ENCODE measurements at regions not wholly inside any gene's neighbourhood (a gene's known extent, or its start where the extent isn't known, plus 50 kb on each side); places are given as distances from the start of the nearest gene placed in this dataset.
"Not testable (repeated sequence)": the region's sequence is repeated elsewhere in the genome, so short reads cannot be mapped to it uniquely, and the experiment has no call there.

- Histone ChIP-seq H3K9ac (ENCODE audit: low read length) (no peak overlapping the region), H3K4me3 (ENCODE audit: low read depth, low read length) (no peak overlapping the region), H3K4me1 (ENCODE audit: control insufficient read depth, insufficient read depth, low read length) (peaks cover 10% of the 10 kb centered on the region; the same call in 1 of the 2 replicates), H3K27ac (ENCODE audit: low read depth, low read length) (no peak overlapping the region), H3K27me3 (ENCODE audit: control insufficient read depth, insufficient read depth, low read length) (no peaks in the 10 kb centered on the region), H3K36me3 (ENCODE audit: control insufficient read depth, insufficient read depth, low read length) (no peaks in the 10 kb centered on the region), H3K9me3 (ENCODE audit: control insufficient read depth, insufficient read depth, low read depth, low read length) (no peaks in the 10 kb centered on the region)
These were observed 713.6 kb downstream of the TDRD15 start for GRCh38 chr2:21837168-21837960.

GRCh38 chr2:21841341-21841740 is 717.6 kb downstream of the TDRD15 start:
- Histone ChIP-seq H3K36me3 (ENCODE audit: control insufficient read depth, insufficient read depth, low read length) (no peaks in the 10 kb centered on the region), H3K9me3 (ENCODE audit: control insufficient read depth, insufficient read depth, low read depth, low read length) (no peaks in the 10 kb centered on the region), H3K4me3 (ENCODE audit: low read depth, low read length) (no peak overlapping the region), H3K9ac (ENCODE audit: low read length) (no peak overlapping the region), H3K27me3 (ENCODE audit: control insufficient read depth, insufficient read depth, low read length) (no peaks in the 10 kb centered on the region), H3K27ac (ENCODE audit: low read depth, low read length) (no peak overlapping the region), H3K4me1 (ENCODE audit: control insufficient read depth, insufficient read depth, low read length) (peaks cover 9% of the 10 kb centered on the region)

DNA sequence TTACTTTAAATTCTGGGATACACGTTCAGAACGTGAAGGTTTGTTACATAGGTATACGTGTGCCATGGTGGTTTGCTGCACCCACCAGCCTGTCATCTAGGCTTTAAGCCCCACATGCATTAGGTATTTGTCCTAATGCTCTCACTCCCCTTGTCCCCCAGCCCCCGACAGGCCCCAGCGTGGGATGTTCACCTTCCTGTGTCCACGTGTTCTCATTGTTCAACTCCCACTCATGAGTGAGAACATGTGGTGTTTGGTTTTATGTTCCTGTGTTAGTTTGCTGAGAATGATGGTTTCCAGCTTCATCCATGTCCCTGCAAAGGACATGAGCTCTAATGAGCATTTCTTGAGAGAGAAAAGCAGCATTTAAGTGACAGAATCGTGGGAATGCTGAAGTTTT is 726.6 kb downstream of the TDRD15 start:
- H3K4me3 ChIP-seq (ENCODE audit: low read depth, low read length); H3K36me3 ChIP-seq (ENCODE audit: control insufficient read depth, insufficient read depth, low read length); H3K4me1 ChIP-seq (ENCODE audit: control insufficient read depth, insufficient read depth, low read length); H3K27me3 ChIP-seq (ENCODE audit: control insufficient read depth, insufficient read depth, low read length); H3K9ac ChIP-seq (ENCODE audit: low read length); H3K27ac ChIP-seq (ENCODE audit: low read depth, low read length); H3K9me3 ChIP-seq (ENCODE audit: control insufficient read depth, insufficient read depth, low read depth, low read length): not testable (repeated sequence)

DNA sequence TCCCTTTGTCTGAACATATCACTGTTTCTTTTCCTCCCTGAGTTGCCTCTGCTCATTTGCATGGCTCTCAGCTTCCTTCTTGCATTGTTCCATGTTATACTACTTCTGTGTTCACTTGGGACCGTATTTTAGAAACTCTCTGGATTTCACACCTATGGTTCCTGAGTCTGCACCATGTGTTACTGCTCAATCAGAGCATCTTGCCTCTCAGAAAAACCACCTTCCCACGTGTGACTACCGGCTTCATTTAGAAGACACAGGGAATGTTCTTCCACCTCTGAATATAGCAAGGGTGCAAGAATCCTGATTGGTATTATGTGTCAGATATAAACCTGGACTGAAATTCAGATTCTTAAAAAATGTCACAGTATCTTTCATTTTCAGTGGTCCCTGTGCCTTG is 731.2 kb downstream of the TDRD15 start:
- no peak overlapping the region for H3K27ac ChIP-seq (ENCODE audit: low read depth, low read length)
- H3K9me3 ChIP-seq (ENCODE audit: control insufficient read depth, insufficient read depth, low read depth, low read length): no peaks in the 10 kb centered on the region
- H3K27me3 ChIP-seq (ENCODE audit: control insufficient read depth, insufficient read depth, low read length): no peaks in the 10 kb centered on the region
- H3K9ac ChIP-seq (ENCODE audit: low read length): no peak overlapping the region
- H3K4me3 ChIP-seq (ENCODE audit: low read depth, low read length): no peak overlapping the region
- H3K36me3 ChIP-seq (ENCODE audit: control insufficient read depth, insufficient read depth, low read length): no peaks in the 10 kb centered on the region
- no peaks in the 10 kb centered on the region for H3K4me1 ChIP-seq (ENCODE audit: control insufficient read depth, insufficient read depth, low read length)

DNA sequence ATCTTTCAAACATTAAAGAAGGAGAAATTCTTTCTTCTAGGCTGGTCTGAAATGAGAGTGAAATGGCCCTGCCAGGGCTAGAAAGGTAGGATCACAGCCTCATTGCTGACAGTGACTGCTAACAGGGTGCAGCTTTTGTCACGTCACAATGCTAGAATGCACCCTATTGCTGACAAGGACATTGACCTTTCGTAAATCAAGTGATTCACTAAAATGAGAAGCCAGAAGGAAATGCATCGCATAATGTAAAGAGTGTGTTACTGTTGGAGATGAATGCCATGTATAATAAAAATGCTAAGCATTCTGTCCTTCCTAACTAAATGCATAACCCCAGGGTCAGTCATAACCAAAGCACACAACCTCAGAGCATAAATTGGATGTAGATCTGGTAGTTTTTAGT is 732.9 kb downstream of the TDRD15 start:
- Histone ChIP-seq H3K27ac (ENCODE audit: low read depth, low read length) (no peak overlapping the region), H3K9me3 (ENCODE audit: control insufficient read depth, insufficient read depth, low read depth, low read length) (no peaks in the 10 kb centered on the region), H3K27me3 (ENCODE audit: control insufficient read depth, insufficient read depth, low read length) (no peaks in the 10 kb centered on the region), H3K36me3 (ENCODE audit: control insufficient read depth, insufficient read depth, low read length) (no peaks in the 10 kb centered on the region), H3K4me3 (ENCODE audit: low read depth, low read length) (no peak overlapping the region), H3K4me1 (ENCODE audit: control insufficient read depth, insufficient read depth, low read length) (no peaks in the 10 kb centered on the region), H3K9ac (ENCODE audit: low read length) (no peak overlapping the region)

- H3K27ac ChIP-seq (ENCODE audit: low read depth, low read length): no peak overlapping the region
- no peaks in the 10 kb centered on the region for H3K9me3 ChIP-seq (ENCODE audit: control insufficient read depth, insufficient read depth, low read depth, low read length)
- no peak overlapping the region for H3K4me3 ChIP-seq (ENCODE audit: low read depth, low read length)
- H3K27me3 ChIP-seq (ENCODE audit: control insufficient read depth, insufficient read depth, low read length): no peaks in the 10 kb centered on the region
- H3K9ac ChIP-seq (ENCODE audit: low read length): no peak overlapping the region
- no peaks in the 10 kb centered on the region for H3K36me3 ChIP-seq (ENCODE audit: control insufficient read depth, insufficient read depth, low read length)
- H3K4me1 ChIP-seq (ENCODE audit: control insufficient read depth, insufficient read depth, low read length): peaks cover 7% of the 10 kb centered on the region
These were observed 737.1 kb downstream of the TDRD15 start for GRCh38 chr2:21860907-21861306.

DNA sequence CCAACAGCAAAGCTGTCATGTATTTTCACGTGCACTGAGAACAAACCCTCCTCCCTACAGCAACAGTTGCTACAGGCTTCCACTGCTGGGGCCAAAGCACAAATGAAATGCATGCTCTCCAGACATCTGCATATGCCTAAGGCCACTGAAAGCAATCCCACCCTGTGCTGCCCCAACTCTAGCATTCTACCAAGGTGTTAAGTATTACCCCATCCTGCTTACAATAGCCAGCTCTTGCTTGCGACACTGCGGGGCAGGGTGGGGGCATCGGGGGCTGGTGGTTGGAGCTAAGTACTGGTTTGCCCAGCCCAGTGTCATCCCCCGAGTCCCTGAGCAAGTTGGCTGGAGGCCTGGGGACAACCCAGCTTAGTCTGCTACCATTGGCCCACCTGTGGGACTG is 742.5 kb downstream of the TDRD15 start:
- Histone ChIP-seq H3K4me1 (ENCODE audit: control insufficient read depth, insufficient read depth, low read length) (peaks cover 9% of the 10 kb centered on the region), H3K27ac (ENCODE audit: low read depth, low read length) (no peak overlapping the region), H3K27me3 (ENCODE audit: control insufficient read depth, insufficient read depth, low read length) (no peaks in the 10 kb centered on the region), H3K36me3 (ENCODE audit: control insufficient read depth, insufficient read depth, low read length) (no peaks in the 10 kb centered on the region), H3K9ac (ENCODE audit: low read length) (no peak overlapping the region), H3K4me3 (ENCODE audit: low read depth, low read length) (no peak overlapping the region), H3K9me3 (ENCODE audit: control insufficient read depth, insufficient read depth, low read depth, low read length) (no peaks in the 10 kb centered on the region)

DNA sequence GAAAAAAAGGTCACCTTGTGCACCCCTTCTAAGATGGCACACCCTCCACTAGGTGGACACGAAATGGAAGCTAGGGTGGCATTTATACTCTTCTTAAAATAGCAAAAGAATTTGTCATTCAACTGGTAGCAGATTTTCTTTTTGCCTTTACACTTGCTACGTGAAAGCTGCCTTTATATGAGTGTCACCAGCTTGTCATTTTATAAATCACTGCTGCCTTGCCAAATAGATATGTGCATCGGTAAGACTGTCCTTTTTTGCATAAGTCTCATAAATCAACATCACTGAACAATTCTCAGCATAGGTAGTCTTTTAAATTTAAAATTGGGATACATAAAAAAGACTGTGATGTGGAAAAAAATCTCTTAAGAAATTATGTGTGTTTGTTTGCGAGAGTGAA is 764.1 kb downstream of the TDRD15 start:
- Histone ChIP-seq H3K36me3 (ENCODE audit: control insufficient read depth, insufficient read depth, low read length) (no peaks in the 10 kb centered on the region), H3K9me3 (ENCODE audit: control insufficient read depth, insufficient read depth, low read depth, low read length) (no peaks in the 10 kb centered on the region), H3K9ac (ENCODE audit: low read length) (no peak overlapping the region), H3K4me1 (ENCODE audit: control insufficient read depth, insufficient read depth, low read length) (no peaks in the 10 kb centered on the region), H3K27me3 (ENCODE audit: control insufficient read depth, insufficient read depth, low read length) (no peaks in the 10 kb centered on the region), H3K4me3 (ENCODE audit: low read depth, low read length) (no peak overlapping the region), H3K27ac (ENCODE audit: low read depth, low read length) (no peak overlapping the region)

DNA sequence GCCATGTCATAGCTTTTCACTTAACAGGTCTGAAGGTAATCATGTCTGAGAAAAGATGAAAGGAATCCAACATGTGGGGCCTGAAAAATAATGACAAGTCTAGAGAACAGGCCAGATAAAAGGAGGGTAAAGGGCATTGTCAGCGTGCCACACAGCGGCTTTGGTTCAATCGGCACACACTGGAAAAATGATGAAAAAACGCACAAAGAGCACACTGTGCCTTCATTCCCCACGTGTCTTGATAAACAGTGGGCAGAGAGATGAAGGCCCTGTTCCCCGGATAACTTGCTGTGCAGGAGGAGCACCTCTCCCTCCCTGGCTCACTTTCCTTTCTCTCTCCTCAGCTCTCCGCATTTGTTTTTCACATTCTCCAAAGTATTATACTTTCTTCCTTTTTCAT is 766.3 kb downstream of the TDRD15 start:
- Histone ChIP-seq H3K4me3 (ENCODE audit: low read depth, low read length) (no peak overlapping the region), H3K9ac (ENCODE audit: low read length) (no peak overlapping the region), H3K9me3 (ENCODE audit: control insufficient read depth, insufficient read depth, low read depth, low read length) (no peaks in the 10 kb centered on the region), H3K36me3 (ENCODE audit: control insufficient read depth, insufficient read depth, low read length) (no peaks in the 10 kb centered on the region), H3K27me3 (ENCODE audit: control insufficient read depth, insufficient read depth, low read length) (no peaks in the 10 kb centered on the region), H3K4me1 (ENCODE audit: control insufficient read depth, insufficient read depth, low read length) (no peaks in the 10 kb centered on the region), H3K27ac (ENCODE audit: low read depth, low read length) (no peak overlapping the region)

DNA sequence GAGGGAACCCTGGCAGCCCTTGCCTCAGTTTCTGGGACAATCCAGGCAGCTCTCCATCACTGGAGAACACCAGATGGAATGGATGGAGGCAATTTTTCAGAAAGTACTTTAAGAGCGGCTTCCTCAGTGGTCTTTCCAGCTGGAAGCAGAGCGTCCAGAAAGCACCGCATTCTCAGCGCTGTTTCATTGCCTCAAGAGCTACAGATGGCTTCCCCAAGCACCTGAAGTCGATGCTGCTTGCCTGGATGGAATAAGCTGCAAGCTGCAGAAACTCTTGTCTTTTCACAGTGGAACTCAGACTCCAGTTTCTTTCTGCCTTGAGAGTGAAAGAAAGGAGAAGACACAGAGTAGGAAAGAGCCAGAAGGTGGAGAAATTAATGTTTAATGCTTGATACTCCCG is 766.9 kb downstream of the TDRD15 start:
- H3K9ac ChIP-seq (ENCODE audit: low read length): no peak overlapping the region
- H3K9me3 ChIP-seq (ENCODE audit: control insufficient read depth, insufficient read depth, low read depth, low read length): no peaks in the 10 kb centered on the region
- no peak overlapping the region for H3K27ac ChIP-seq (ENCODE audit: low read depth, low read length)
- H3K4me1 ChIP-seq (ENCODE audit: control insufficient read depth, insufficient read depth, low read length): no peaks in the 10 kb centered on the region
- H3K27me3 ChIP-seq (ENCODE audit: control insufficient read depth, insufficient read depth, low read length): no peaks in the 10 kb centered on the region
- no peak overlapping the region for H3K4me3 ChIP-seq (ENCODE audit: low read depth, low read length)
- no peaks in the 10 kb centered on the region for H3K36me3 ChIP-seq (ENCODE audit: control insufficient read depth, insufficient read depth, low read length)

- Histone ChIP-seq H3K9me3 (ENCODE audit: control insufficient read depth, insufficient read depth, low read depth, low read length) (no peaks in the 10 kb centered on the region), H3K9ac (ENCODE audit: low read length) (no peak overlapping the region), H3K4me1 (ENCODE audit: control insufficient read depth, insufficient read depth, low read length) (no peaks in the 10 kb centered on the region), H3K27me3 (ENCODE audit: control insufficient read depth, insufficient read depth, low read length) (no peaks in the 10 kb centered on the region), H3K36me3 (ENCODE audit: control insufficient read depth, insufficient read depth, low read length) (no peaks in the 10 kb centered on the region), H3K27ac (ENCODE audit: low read depth, low read length) (no peak overlapping the region), H3K4me3 (ENCODE audit: low read depth, low read length) (no peak overlapping the region)
These were observed 767.4 kb downstream of the TDRD15 start for GRCh38 chr2:21891191-21891590.

Data from HUES6 (cell line).